Prostate gland (tissue), 2 donors: ENCODE measurements at regions not wholly inside any gene's neighbourhood (a gene's known extent, or its start where the extent isn't known, plus 50 kb on each side); places are given as distances from the start of the nearest gene placed in this dataset.

ENCODE experiments used
- POLR2A ChIP-seq: fragments of 450-650 bp; IDR thresholded peaks from one replicate; pipeline ENCODE4 v1.6.1; 2016; ENCODE audit warnings: antibody characterized with exemption, mild to moderate bottlenecking
- POLR2AphosphoS5 ChIP-seq: sonication (generic); formaldehyde crosslinking; IDR thresholded peaks from one replicate; pipeline ENCODE4 v1.6.1; 2017; ENCODE audit warnings: antibody characterized with exemption
- TF ChIP-seq, protein P1 (sequence below), 4 experiments: fragments of 200-600 bp in 2 of 4; fragments of 450-650 bp in 2 of 4; sonication (generic) in 2 of 4; IDR thresholded peaks; 1 replicate in 3 of 4; 2 replicates in 1 of 4; pipeline ENCODE4 v1.5.1; 2016 to 2019; ENCODE audit warnings: antibody characterized with exemption in 4 of 4, mild to moderate bottlenecking in 2 of 4, moderate library complexity in 2 of 4

DNA sequence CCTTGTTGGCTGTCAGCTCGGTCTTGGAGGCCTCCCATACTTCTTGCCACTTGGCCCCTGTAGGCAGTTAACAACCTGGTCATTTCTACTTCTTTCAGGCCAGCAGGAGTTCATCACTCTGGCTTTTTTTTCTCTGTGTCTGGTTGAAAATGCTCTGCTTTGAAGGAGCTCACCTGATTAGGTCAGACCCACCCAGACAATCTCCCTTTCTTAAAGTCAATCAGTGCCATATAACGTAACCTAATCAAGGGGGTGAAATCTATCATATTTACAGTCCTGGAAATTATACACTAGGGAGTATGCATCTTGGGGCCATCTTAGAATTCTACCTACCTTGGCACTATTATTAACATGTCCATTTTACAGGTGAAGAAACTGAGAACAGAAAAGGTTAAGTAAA, 155.4 kb downstream of the SREK1 start:
- TF ChIP-seq POLR2A (no peak), POLR2AphosphoS5 (no peak)
- TF ChIP-seq, protein P1, sequence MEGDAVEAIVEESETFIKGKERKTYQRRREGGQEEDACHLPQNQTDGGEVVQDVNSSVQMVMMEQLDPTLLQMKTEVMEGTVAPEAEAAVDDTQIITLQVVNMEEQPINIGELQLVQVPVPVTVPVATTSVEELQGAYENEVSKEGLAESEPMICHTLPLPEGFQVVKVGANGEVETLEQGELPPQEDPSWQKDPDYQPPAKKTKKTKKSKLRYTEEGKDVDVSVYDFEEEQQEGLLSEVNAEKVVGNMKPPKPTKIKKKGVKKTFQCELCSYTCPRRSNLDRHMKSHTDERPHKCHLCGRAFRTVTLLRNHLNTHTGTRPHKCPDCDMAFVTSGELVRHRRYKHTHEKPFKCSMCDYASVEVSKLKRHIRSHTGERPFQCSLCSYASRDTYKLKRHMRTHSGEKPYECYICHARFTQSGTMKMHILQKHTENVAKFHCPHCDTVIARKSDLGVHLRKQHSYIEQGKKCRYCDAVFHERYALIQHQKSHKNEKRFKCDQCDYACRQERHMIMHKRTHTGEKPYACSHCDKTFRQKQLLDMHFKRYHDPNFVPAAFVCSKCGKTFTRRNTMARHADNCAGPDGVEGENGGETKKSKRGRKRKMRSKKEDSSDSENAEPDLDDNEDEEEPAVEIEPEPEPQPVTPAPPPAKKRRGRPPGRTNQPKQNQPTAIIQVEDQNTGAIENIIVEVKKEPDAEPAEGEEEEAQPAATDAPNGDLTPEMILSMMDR (IDR thresholded peaks at IDR 0.05) = no peak
